ENCODE measurements at regions not wholly inside any gene's neighbourhood (a gene's known extent, or its start where the extent isn't known, plus 50 kb on each side); places are given as distances from the start of the nearest gene placed in this dataset.

- TF ChIP-seq POLR2A (IDR thresholded peaks at IDR 0.05; ENCODE audit: low read depth, low read length) (no peak), PAX5 (IDR thresholded peaks at IDR 0.05; ENCODE audit: insufficient read depth, low read length, severe bottlenecking) (no peak), POLR2AphosphoS5 (IDR thresholded peaks at IDR 0.05; ENCODE audit: low read depth, low read length) (no peak), TAF1 (IDR thresholded peaks at IDR 0.05; ENCODE audit: low read depth, low read length) (no peak)
Observed at GRCh38 chr1:228898582-228898992, 163.3 kb downstream of the RHOU start.

All from GM12891 (cell line).